Ishikawa (cell line): ENCODE measurements at regions not wholly inside any gene's neighbourhood (a gene's known extent, or its start where the extent isn't known, plus 50 kb on each side); places are given as distances from the start of the nearest gene placed in this dataset.

ENCODE experiments used
- CEBPB ChIP-seq: IDR thresholded peaks from 2 replicates; pipeline ENCODE4 v1.6.1; 2012
- CREB1 ChIP-seq: IDR thresholded peaks from 2 replicates; pipeline ENCODE4 v1.6.1; 2012; ENCODE audit warnings: low read depth
- EGR1 ChIP-seq: IDR thresholded peaks from 2 replicates; pipeline ENCODE4 v1.6.1; 2012
- EP300 ChIP-seq: IDR thresholded peaks from 2 replicates; pipeline ENCODE4 v1.6.1; 2012; ENCODE audit warnings: borderline replicate concordance
- FOXM1 ChIP-seq: IDR thresholded peaks from 2 replicates; pipeline ENCODE4 v1.6.1; 2012; ENCODE audit warnings: low read depth, borderline replicate concordance
- NFIC ChIP-seq: IDR thresholded peaks from 2 replicates; pipeline ENCODE4 v1.6.1; 2012
- RAD21 ChIP-seq: IDR thresholded peaks from 2 replicates; pipeline ENCODE4 v1.6.1; 2012; ENCODE audit warnings: low read depth
- TAF1 ChIP-seq: IDR thresholded peaks from 2 replicates; pipeline ENCODE4 v1.6.1; 2012; ENCODE audit warnings: low read depth, mild to moderate bottlenecking
- TCF12 ChIP-seq: IDR thresholded peaks from 2 replicates; pipeline ENCODE4 v1.6.1; 2012; ENCODE audit warnings: low read depth
- TEAD4 ChIP-seq: IDR thresholded peaks from 2 replicates; pipeline ENCODE4 v1.6.1; 2012
- YY1 ChIP-seq: IDR thresholded peaks from 2 replicates; pipeline ENCODE4 v1.6.1; 2012; ENCODE audit warnings: low read depth
- ZBTB7A ChIP-seq: IDR thresholded peaks from 2 replicates; pipeline ENCODE4 v1.6.1; 2012; ENCODE audit warnings: low read depth
- TF ChIP-seq, protein P1 (sequence below): IDR thresholded peaks from 2 replicates; pipeline ENCODE4 v1.6.1; 2012; ENCODE audit warnings: low read depth, mild to moderate bottlenecking
- TF ChIP-seq, protein P2 (sequence below): IDR thresholded peaks from 2 replicates; pipeline ENCODE4 v1.6.1; 2012
- TF ChIP-seq, protein P3 (sequence below): IDR thresholded peaks from 2 replicates; pipeline ENCODE4 v1.6.1; 2012

DNA sequence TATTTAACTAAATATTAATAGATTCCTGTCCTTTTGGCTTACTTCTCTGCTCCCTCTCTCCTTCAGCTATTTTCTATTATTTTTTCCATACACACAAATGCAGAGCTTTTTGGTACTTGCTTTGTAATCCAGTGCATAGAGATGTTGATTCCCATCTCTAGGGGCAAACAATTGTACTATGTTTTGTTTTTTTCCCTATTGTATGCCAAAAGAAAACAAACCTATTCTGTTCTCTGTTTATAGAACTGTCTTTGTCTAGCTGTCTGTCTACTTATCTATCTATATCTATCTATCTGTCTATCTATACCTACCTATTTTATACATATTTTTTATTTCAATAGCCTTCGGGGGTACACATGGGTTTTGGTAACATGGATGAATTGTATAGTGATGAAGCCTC, 121.6 kb upstream of the LIFR start:
- TF ChIP-seq, protein P1, sequence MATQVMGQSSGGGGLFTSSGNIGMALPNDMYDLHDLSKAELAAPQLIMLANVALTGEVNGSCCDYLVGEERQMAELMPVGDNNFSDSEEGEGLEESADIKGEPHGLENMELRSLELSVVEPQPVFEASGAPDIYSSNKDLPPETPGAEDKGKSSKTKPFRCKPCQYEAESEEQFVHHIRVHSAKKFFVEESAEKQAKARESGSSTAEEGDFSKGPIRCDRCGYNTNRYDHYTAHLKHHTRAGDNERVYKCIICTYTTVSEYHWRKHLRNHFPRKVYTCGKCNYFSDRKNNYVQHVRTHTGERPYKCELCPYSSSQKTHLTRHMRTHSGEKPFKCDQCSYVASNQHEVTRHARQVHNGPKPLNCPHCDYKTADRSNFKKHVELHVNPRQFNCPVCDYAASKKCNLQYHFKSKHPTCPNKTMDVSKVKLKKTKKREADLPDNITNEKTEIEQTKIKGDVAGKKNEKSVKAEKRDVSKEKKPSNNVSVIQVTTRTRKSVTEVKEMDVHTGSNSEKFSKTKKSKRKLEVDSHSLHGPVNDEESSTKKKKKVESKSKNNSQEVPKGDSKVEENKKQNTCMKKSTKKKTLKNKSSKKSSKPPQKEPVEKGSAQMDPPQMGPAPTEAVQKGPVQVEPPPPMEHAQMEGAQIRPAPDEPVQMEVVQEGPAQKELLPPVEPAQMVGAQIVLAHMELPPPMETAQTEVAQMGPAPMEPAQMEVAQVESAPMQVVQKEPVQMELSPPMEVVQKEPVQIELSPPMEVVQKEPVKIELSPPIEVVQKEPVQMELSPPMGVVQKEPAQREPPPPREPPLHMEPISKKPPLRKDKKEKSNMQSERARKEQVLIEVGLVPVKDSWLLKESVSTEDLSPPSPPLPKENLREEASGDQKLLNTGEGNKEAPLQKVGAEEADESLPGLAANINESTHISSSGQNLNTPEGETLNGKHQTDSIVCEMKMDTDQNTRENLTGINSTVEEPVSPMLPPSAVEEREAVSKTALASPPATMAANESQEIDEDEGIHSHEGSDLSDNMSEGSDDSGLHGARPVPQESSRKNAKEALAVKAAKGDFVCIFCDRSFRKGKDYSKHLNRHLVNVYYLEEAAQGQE = no peak
- TF ChIP-seq NFIC (no peak), YY1 (no peak), TCF12 (no peak), RAD21 (no peak), EP300 (no peak), CEBPB (no peak), TEAD4 (no peak), FOXM1 (no peak)
- TF ChIP-seq, protein P2, sequence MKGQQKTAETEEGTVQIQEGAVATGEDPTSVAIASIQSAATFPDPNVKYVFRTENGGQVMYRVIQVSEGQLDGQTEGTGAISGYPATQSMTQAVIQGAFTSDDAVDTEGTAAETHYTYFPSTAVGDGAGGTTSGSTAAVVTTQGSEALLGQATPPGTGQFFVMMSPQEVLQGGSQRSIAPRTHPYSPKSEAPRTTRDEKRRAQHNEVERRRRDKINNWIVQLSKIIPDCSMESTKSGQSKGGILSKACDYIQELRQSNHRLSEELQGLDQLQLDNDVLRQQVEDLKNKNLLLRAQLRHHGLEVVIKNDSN = no peak
- TF ChIP-seq, protein P3, sequence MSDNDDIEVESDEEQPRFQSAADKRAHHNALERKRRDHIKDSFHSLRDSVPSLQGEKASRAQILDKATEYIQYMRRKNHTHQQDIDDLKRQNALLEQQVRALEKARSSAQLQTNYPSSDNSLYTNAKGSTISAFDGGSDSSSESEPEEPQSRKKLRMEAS = no peak

DNA sequence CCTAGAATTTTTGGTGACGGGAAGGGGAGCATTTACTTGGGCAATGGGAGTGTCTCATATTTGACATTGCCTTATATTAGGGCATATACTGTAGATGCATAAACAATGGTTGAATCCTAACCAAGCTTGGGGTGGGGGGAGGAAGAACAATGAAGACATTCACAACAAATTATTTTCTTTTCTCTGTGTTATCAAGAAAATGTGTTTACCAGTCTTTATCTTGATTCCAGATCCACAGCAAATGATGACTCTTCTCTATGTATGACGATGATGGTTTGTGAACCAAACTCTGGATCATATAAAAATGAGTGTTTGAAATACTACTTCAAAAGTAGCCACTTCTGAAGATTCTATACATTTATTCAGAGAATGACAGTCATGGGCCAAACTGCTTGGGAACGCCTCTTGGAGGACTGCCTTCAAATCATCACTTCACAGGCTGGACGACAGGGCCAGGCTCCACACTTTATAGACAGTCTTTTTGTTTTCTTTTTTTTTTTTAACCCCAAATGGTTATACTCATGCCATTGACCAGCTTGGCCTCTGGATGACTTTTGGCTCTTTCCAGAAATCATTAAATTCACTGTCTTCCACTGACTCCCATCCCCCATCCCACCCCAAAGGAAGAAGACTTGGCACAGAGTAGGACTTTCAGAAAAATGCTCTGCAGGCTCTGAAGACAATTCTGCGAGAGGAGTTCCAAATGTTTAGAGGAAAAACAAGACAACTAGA, 123.8 kb upstream of the LIFR start:
- TF ChIP-seq TEAD4 (no peak), TAF1 (no peak), EP300 (no peak), CEBPB (no peak), NFIC (no peak), EGR1 (no peak), YY1 (no peak), RAD21 (no peak), TCF12 (no peak), CREB1 (no peak), ZBTB7A (no peak), FOXM1 (no peak)
- TF ChIP-seq, protein P2 = no peak
- TF ChIP-seq, protein P3 = no peak
- TF ChIP-seq, protein P1 = no peak

DNA sequence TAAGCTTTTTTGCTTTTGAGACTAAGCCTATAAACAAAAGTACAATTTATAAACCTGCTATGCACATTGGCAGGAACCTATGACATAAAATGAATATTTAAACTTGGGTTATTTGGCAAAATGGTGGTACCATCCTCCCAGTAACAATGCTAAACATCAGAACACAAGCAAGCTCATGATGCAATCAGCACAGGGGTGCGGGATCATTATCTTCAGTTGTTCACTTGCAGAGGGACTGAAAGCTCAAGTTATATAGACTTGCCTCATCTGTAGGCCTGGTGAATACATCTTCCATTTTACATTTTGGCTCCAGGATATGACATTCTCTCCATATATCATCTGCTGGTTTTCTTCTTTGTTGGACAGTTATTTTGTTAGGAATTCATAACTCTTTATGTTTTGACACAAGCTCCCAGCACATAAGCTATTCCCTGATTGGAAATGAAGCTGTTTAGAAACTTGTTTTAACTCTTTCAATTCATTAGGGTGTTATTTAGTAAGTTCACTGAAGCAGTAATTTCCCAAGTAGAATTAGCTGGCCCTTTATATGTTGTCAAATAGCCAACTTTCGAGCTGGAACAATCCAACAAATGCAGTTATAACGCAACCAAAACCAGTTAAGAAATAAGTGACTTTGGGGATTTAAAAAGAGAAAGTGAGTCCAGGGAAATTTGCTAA, 124.7 kb upstream of the LIFR start:
- TF ChIP-seq FOXM1 (no peak), CREB1 (no peak), ZBTB7A (no peak), CEBPB (no peak), TAF1 (no peak), NFIC (no peak), TEAD4 (no peak), EGR1 (no peak), YY1 (no peak), EP300 (no peak), TCF12 (no peak), RAD21 (no peak)
- TF ChIP-seq, protein P3 = no peak
- TF ChIP-seq, protein P1 = no peak
- TF ChIP-seq, protein P2 = no peak
